VCaP (cell line): ENCODE measurements at regions not wholly inside any gene's neighbourhood (a gene's known extent, or its start where the extent isn't known, plus 50 kb on each side); places are given as distances from the start of the nearest gene placed in this dataset.
"Not testable (repeated sequence)": the region's sequence is repeated elsewhere in the genome, so short reads cannot be mapped to it uniquely, and the experiment has no call there.

Experiments
- H3K27ac ChIP-seq: fragments of 450-650 bp; 2 replicates; pipeline ENCODE4 v1.5.1; 2017
- TF ChIP-seq, protein P1 (sequence below): fragments of 450-650 bp; conservative IDR thresholded peaks from 2 replicates; pipeline ENCODE4 v1.5.1; 2017; ENCODE audit warnings: mild to moderate bottlenecking, moderate library complexity

DNA sequence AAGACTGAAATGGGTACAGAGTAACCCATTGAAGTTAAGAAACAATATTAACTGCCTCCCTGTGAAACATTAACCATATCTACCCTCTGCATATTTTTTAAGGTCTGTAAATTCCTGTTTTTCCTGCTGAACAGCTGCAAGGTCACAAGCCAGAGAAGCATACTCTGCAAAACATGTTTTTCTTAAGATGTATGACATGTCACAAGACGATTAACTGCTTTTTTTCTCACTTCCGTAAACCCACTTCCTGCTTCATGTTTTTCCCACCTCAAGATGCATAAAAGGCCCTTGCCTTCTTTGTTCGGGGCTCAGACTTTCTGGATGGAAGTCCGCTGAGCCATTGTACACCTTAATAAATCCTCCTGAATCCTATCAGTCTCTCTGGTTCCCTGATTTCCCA, 504.7 kb upstream of the MIS18BP1 start:
- TF ChIP-seq, protein P1, sequence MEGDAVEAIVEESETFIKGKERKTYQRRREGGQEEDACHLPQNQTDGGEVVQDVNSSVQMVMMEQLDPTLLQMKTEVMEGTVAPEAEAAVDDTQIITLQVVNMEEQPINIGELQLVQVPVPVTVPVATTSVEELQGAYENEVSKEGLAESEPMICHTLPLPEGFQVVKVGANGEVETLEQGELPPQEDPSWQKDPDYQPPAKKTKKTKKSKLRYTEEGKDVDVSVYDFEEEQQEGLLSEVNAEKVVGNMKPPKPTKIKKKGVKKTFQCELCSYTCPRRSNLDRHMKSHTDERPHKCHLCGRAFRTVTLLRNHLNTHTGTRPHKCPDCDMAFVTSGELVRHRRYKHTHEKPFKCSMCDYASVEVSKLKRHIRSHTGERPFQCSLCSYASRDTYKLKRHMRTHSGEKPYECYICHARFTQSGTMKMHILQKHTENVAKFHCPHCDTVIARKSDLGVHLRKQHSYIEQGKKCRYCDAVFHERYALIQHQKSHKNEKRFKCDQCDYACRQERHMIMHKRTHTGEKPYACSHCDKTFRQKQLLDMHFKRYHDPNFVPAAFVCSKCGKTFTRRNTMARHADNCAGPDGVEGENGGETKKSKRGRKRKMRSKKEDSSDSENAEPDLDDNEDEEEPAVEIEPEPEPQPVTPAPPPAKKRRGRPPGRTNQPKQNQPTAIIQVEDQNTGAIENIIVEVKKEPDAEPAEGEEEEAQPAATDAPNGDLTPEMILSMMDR, result no peak
- H3K27ac ChIP-seq, result no peak overlapping the region

GRCh38 chr14:45756412-45756811, 503.4 kb upstream of the MIS18BP1 start:
- H3K27ac ChIP-seq, result not testable (repeated sequence)

DNA sequence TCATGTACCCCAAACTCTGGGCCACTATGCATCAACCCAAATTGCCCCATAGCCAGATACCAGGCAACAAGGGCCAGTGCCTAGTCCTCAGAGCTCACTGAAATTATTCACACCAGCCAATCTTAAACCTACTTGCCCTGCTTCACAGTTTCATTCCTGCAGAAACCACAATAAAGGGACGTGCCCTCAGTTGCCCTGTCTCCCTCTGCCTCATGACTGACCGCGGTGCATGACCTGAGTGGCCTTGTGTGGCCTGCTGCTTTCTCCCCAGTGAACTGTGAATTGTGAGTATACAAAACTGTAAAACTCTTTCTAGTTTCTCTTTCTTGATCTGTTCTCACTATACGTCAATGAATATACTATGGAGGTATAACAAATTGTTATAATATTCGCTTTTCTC, 490.9 kb upstream of the MIS18BP1 start:
- TF ChIP-seq, protein P1, result no peak
- no peak overlapping the region for H3K27ac ChIP-seq

DNA sequence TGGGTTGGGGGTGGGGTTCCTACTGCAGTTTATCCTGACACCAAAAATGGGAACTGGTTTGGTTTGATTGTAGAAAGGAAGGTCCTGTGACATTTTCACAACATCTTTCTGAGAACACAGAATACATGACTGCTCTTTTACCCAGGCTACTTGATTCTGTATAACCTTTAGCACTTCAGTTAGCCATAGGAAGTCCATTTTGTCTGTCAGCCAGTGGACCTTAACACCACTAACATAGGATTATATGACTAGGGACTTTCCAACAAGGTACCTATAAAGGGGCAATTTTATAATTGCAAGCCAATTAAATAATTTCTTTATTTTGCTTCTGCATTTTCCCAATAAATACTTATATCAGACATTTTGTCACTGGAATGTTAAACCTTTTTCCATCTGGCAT, 489.2 kb upstream of the MIS18BP1 start:
- H3K27ac ChIP-seq, result no peak overlapping the region
- TF ChIP-seq, protein P1, result no peak

GRCh38 chr14:45728434-45729225, 475.6 kb upstream of the MIS18BP1 start:
- TF ChIP-seq, protein P1, result no peak
- H3K27ac ChIP-seq, result no peak overlapping the region

- TF ChIP-seq, protein P1, result no peak
- no peak overlapping the region for H3K27ac ChIP-seq
These were observed 474.1 kb upstream of the MIS18BP1 start for GRCh38 chr14:45727133-45727532.

GRCh38 chr14:45721472-45721871, 468.5 kb upstream of the MIS18BP1 start:
- TF ChIP-seq, protein P1, result no peak
- H3K27ac ChIP-seq, result no peak overlapping the region

- TF ChIP-seq, protein P1, result peak; percentile 77
- no peak overlapping the region for H3K27ac ChIP-seq
These were observed 463.6 kb upstream of the MIS18BP1 start for GRCh38 chr14:45716572-45716971.
